ENCODE measurements at regions not wholly inside any gene's neighbourhood (a gene's known extent, or its start where the extent isn't known, plus 50 kb on each side); places are given as distances from the start of the nearest gene placed in this dataset.

- Histone ChIP-seq H2BK20ac (ENCODE audit: low read depth, low read length) (no peak overlapping the region), H2BK5ac (ENCODE audit: low read depth, low read length, poor library complexity, severe bottlenecking) (no peak overlapping the region), H3K4me3 (ENCODE audit: insufficient read depth, low read depth, low read length) (no peak overlapping the region), H3K79me1 (ENCODE audit: low read depth in 1 of 2, low read length in 2 of 2) (no peaks in the 10 kb centered on the region), H3K14ac (replicated peaks; ENCODE audit: low read depth, low read length) (no peak overlapping the region), H3K56ac (ENCODE audit: extremely low read depth, insufficient read depth, low read length) (no peak overlapping the region), H4K5ac (ENCODE audit: low read depth, low read length) (no peak overlapping the region), H3K4me2 (ENCODE audit: low read depth, low read length) (no peak overlapping the region), H2AFZ (replicated peaks; ENCODE audit: low read length, poor library complexity) (peak overlapping the region; percentile 52), H3K4me1 (ENCODE audit: control insufficient read depth, insufficient read depth, low read length) (no peaks in the 10 kb centered on the region), H4K8ac (ENCODE audit: low read depth in 2 of 2, low read length in 2 of 2) (no peak overlapping the region), H3K27me3 (ENCODE audit: control insufficient read depth, insufficient read depth, low read length) (peaks cover 9% of the 10 kb centered on the region; the same call in 1 of the 2 replicates), H2BK15ac (ENCODE audit: low read depth, low read length) (no peak overlapping the region), H4K20me1 (ENCODE audit: insufficient read depth, low read length) (no peaks in the 10 kb centered on the region), H3K9ac (ENCODE audit: low read depth, low read length) (no peak overlapping the region), H2AK9ac (replicated peaks; ENCODE audit: low read depth, low read length, poor library complexity) (no peak overlapping the region), H3K36me3 (ENCODE audit: control insufficient read depth, insufficient read depth, low read length) (no peaks in the 10 kb centered on the region), H3K27ac (ENCODE audit: insufficient read depth, low read length) (no peak overlapping the region), H3K9me3 (ENCODE audit: control insufficient read depth, insufficient read depth, low read length) (no peaks in the 10 kb centered on the region), H3K18ac (ENCODE audit: low read depth, low read length) (no peak overlapping the region), H3K4ac (ENCODE audit: low read depth, low read length) (no peak overlapping the region), H2AK5ac (ENCODE audit: low read depth, low read length) (no peak overlapping the region), H3K9me1 (ENCODE audit: insufficient read depth, low read length) (no peaks in the 10 kb centered on the region), H2BK120ac (ENCODE audit: low read depth, low read length) (no peak overlapping the region), H4K91ac (ENCODE audit: insufficient read depth, low read depth, low read length) (no peak overlapping the region), H3K23ac (ENCODE audit: low read depth, low read length) (no peak overlapping the region)
- TF ChIP-seq BHLHE40 (IDR thresholded peaks at IDR 0.05; ENCODE audit: low read depth, low read length) (no peak), FOS (IDR thresholded peaks at IDR 0.05; ENCODE audit: low read depth, low read length) (no peak), NFE2L2 (IDR thresholded peaks at IDR 0.05; ENCODE audit: low read depth, low read length) (no peak), CEBPB (IDR thresholded peaks at IDR 0.05; ENCODE audit: low read depth, low read length) (no peak), CHD1 (IDR thresholded peaks at IDR 0.05; ENCODE audit: low read depth, low read length) (no peak), MAZ (IDR thresholded peaks at IDR 0.05; ENCODE audit: borderline replicate concordance, low read depth, low read length) (no peak), ELK1 (IDR thresholded peaks at IDR 0.05; ENCODE audit: borderline replicate concordance, low read depth, low read length) (no peak), MXI1 (IDR thresholded peaks at IDR 0.05; ENCODE audit: borderline replicate concordance, low read depth, low read length) (no peak), POLR2A (IDR thresholded peaks at IDR 0.05; ENCODE audit: low read depth, low read length) (no peak), SMC3 (IDR thresholded peaks at IDR 0.05; ENCODE audit: low read depth, low read length) (no peak), RFX5 (IDR thresholded peaks at IDR 0.05; ENCODE audit: low read depth, low read length) (no peak)
- BruUV-seq (replicated peaks): no TSS peak
- ChIA-PET POLR2A (ENCODE audit: unreplicated experiment) (no interaction called here), CTCF (interaction anchor here (1.1 kb wide), 1 partner anchor 12 kb away, joined by 3 read pairs; no protein-coding TSS in a partner anchor)
- dilution Hi-C loops (cut with HindIII; ENCODE audit: low sequenced_read_pairs, unreplicated experiment): no loop called here
- ATAC-seq (ENCODE audit: low read depth) (no peak), DNase-seq (no peak)
- no CpG with 5 or more reads among the region's 6 CpGs for WGBS, 2 experiments (ENCODE audit: extremely low coverage in 2 of 2, insufficient read length in 1 of 2)
- in situ Hi-C loops (cut with MboI; ENCODE audit: low sequenced_read_pairs): no loop called here
- intact Hi-C loops (cut with micrococcal nuclease): no loop called here
These were observed 97.1 kb upstream of the SYT13 start for GRCh38 chr11:45383224-45383623.

Measured in IMR-90 (cell line).